GM12878 (cell line): ENCODE measurements at regions not wholly inside any gene's neighbourhood (a gene's known extent, or its start where the extent isn't known, plus 50 kb on each side); places are given as distances from the start of the nearest gene placed in this dataset.

ENCODE experiments used
- ATAC-seq: fragments of 200-7000 bp; cut with Tn5 transposase; 3 replicates; pipeline ENCODE4 v1.9.1; 2020; ENCODE audit warnings: mild to moderate bottlenecking, moderate library complexity
- BruUV-seq: library from RNA; stranded (reverse); fragments of 400-500 nt; replicated peaks from 2 replicates; lab custom pipeline; 2021; lab: Mats Ljungman, UMichigan
- CTCF ChIA-PET: fragments of 300-600 bp; sonication (Branson Sonifier 250); formaldehyde crosslinking; extraction: SDS; loops from one replicate; lab custom pipeline; 2021; ENCODE audit warnings: inconsistent platforms; lab: Yijun Ruan, JAX
- POLR2A ChIA-PET: fragments of 350-600 bp; formaldehyde crosslinking; extraction: SDS; loops from one replicate; lab custom pipeline; 2021; ENCODE audit warnings: inconsistent platforms; lab: Charles Lee
- RAD21 ChIA-PET: fragments of 300-600 bp; sonication (Branson Sonifier 250); formaldehyde crosslinking; loops from one replicate; lab custom pipeline; 2023; ENCODE audit warnings: antibody characterized with exemption; ENCODE audit not compliant: unreplicated experiment; lab: Charles Lee
- SMC1A ChIA-PET: fragments of 300-600 bp; sonication (Branson Sonifier 250); formaldehyde crosslinking; loops from one replicate; lab custom pipeline; 2023; ENCODE audit not compliant: unreplicated experiment, uncharacterized antibody; lab: Charles Lee
- DNase-seq: peaks from one replicate; pipeline ENCODE4 v3.0.0-alpha.2; 2011; ENCODE audit warnings: low read depth, low spot score
- FAIRE-seq: peaks from 3 replicates; lab custom pipeline; 2011; peaks lifted over from hg19 to GRCh38; lab: Jason Lieb, UNC
- H2AFZ ChIP-seq: 2 replicates; pipeline ENCODE4 v1.6.0; 2011; ENCODE audit warnings: low read depth, low read length, control low read depth; ENCODE audit not compliant: control insufficient read depth
- H3K27ac ChIP-seq: 2 replicates; pipeline ENCODE4 v1.5.1; 2011; ENCODE audit warnings: control low read depth; ENCODE audit not compliant: control insufficient read depth, insufficient read depth
- H3K27me3 ChIP-seq, 2 experiments: replicated peaks in 1 of 2; 2 replicates each; pipeline versions ENCODE4 v1.6.0 to v1.6.1; 2011; ENCODE audit warnings: low read length in 1 of 2; ENCODE audit not compliant: control insufficient read depth in 2 of 2, insufficient read depth in 2 of 2
- H3K36me3 ChIP-seq, 2 experiments: 2 replicates each; pipeline ENCODE4 v1.5.1; 2011; ENCODE audit warnings: low read length in 1 of 2; ENCODE audit not compliant: control insufficient read depth in 2 of 2, insufficient read depth in 2 of 2
- H3K4me1 ChIP-seq: 2 replicates; pipeline ENCODE4 v1.6.1; 2011; ENCODE audit warnings: mild to moderate bottlenecking, low read length, moderate library complexity, mixed read lengths; ENCODE audit not compliant: control insufficient read depth, insufficient read depth
- H3K4me2 ChIP-seq: 2 replicates; pipeline ENCODE4 v1.6.0; 2011; ENCODE audit warnings: control low read depth; ENCODE audit not compliant: control insufficient read depth, insufficient read depth
- H3K4me3 ChIP-seq: fragments of 200-600 bp; sonication (generic); 2 replicates; pipeline ENCODE4 v1.5.1; 2016
- H3K79me2 ChIP-seq: 2 replicates; pipeline ENCODE4 v1.6.0; 2011; ENCODE audit warnings: low read length; ENCODE audit not compliant: control insufficient read depth, insufficient read depth
- H3K9ac ChIP-seq: 2 replicates; pipeline ENCODE4 v1.8.0; 2011; ENCODE audit warnings: low read length, control low read depth, mixed read lengths; ENCODE audit not compliant: control insufficient read depth, insufficient read depth
- H3K9me3 ChIP-seq: replicated peaks from 3 replicates; pipeline ENCODE4 v1.5.1; 2011; ENCODE audit warnings: mild to moderate bottlenecking, low read length; ENCODE audit not compliant: control insufficient read depth, insufficient read depth
- H4K20me1 ChIP-seq: 2 replicates; pipeline ENCODE4 v1.6.0; 2011; ENCODE audit not compliant: control insufficient read depth, insufficient read depth
- CBFB ChIP-seq: IDR thresholded peaks from 2 replicates; pipeline ENCODE4 v1.6.1; 2016; ENCODE audit warnings: antibody characterized with exemption, low read depth
- CEBPB ChIP-seq, 2 experiments: fragments of 150-350 bp in 1 of 2; IDR thresholded peaks; 2 replicates each; pipeline ENCODE4 v1.6.1; 2012 to 2014; ENCODE audit warnings: low read depth in 2 of 2, low read length in 2 of 2, borderline replicate concordance in 1 of 2, inconsistent platforms in 1 of 2
- CHD2 ChIP-seq: IDR thresholded peaks from 2 replicates; pipeline ENCODE4 v1.6.1; 2011; ENCODE audit warnings: low read depth, low read length, improper control_type of control experiment, borderline replicate concordance
- EP300 ChIP-seq, 2 experiments: fragments of 150-350 bp in 1 of 2; IDR thresholded peaks; 2 replicates each; pipeline ENCODE4 v1.6.1; 2011 to 2012; ENCODE audit warnings: low read depth in 2 of 2, low read length in 2 of 2, borderline replicate concordance in 1 of 2, improper control_type of control experiment in 1 of 2, inconsistent platforms in 1 of 2; ENCODE audit not compliant: control insufficient read depth in 1 of 2
- GABPA ChIP-seq: IDR thresholded peaks from 2 replicates; pipeline ENCODE4 v1.6.1; 2014; ENCODE audit warnings: antibody characterized with exemption, low read depth, mild to moderate bottlenecking, inconsistent platforms
- IKZF1 ChIP-seq: fragments of 450-650 bp; conservative IDR thresholded peaks from 2 replicates; pipeline ENCODE4 v1.6.1; 2017; ENCODE audit warnings: antibody characterized with exemption, mild to moderate bottlenecking
- IRF5 ChIP-seq: fragments of 450-650 bp; IDR thresholded peaks from 2 replicates; pipeline ENCODE4 v1.6.1; 2017; ENCODE audit warnings: borderline replicate concordance
- NFIC ChIP-seq: IDR thresholded peaks from 2 replicates; pipeline ENCODE4 v1.6.1; 2012; ENCODE audit warnings: low read depth, mild to moderate bottlenecking, inconsistent platforms, low read length, moderate library complexity
- NR2F1 ChIP-seq: fragments of 450-650 bp; conservative IDR thresholded peaks from 2 replicates; pipeline ENCODE4 v1.6.1; 2017; ENCODE audit warnings: mild to moderate bottlenecking
- PAX5 ChIP-seq: IDR thresholded peaks from 2 replicates; pipeline ENCODE4 v1.6.1; 2011; ENCODE audit warnings: low read depth, low read length, borderline replicate concordance
- SREBF1 ChIP-seq: IDR thresholded peaks from 2 replicates; pipeline ENCODE4 v1.6.1; 2012; ENCODE audit warnings: mild to moderate bottlenecking, low read length
- TBL1XR1 ChIP-seq: IDR thresholded peaks from 2 replicates; pipeline ENCODE4 v1.6.1; 2012; ENCODE audit warnings: low read depth, low read length, improper control_type of control experiment
- ZNF24 ChIP-seq: fragments of 450-650 bp; IDR thresholded peaks from 2 replicates; pipeline ENCODE4 v1.6.1; 2017; ENCODE audit warnings: antibody characterized with exemption, mild to moderate bottlenecking
- ZNF622 ChIP-seq: fragments of 450-650 bp; IDR thresholded peaks from 2 replicates; pipeline ENCODE4 v1.6.1; 2017; ENCODE audit warnings: mild to moderate bottlenecking, inconsistent platforms
- WGBS: methylation state at CpG from one replicate; pipeline ENCODE4 v1.1.6; 2016; ENCODE audit warnings: low lambda C conversion rate; ENCODE audit not compliant: insufficient replicate concordance, insufficient coverage; ENCODE audit errors: missing lambda C conversion rate; 5-methylcytosine and 5-hydroxymethylcytosine counted together
- in situ Hi-C: fragments of 300-500 bp; cut with MboI; formaldehyde crosslinking; loops from 9 replicates; pipeline ENCODE4 v1.14.3; 2018; ENCODE audit warnings: mixed read lengths
- intact Hi-C: fragments of 100-400 bp; cut with micrococcal nuclease; formaldehyde crosslinking; loops from one replicate; pipeline ENCODE4 v1.14.2; 2022; ENCODE audit not compliant: unreplicated experiment

GRCh38 chr5:68465934-68466551 is 250.5 kb downstream of the PIK3R1 start:
- no peak for TF ChIP-seq IKZF1
- no peak for TF ChIP-seq IRF5
- no peak for TF ChIP-seq ZNF24
- no peak for TF ChIP-seq NR2F1
- TF ChIP-seq CEBPB (IDR thresholded peaks at IDR 0.05; ENCODE audit: borderline replicate concordance in 1 of 2, low read depth in 2 of 2, low read length in 2 of 2) = no peak
- no peak for TF ChIP-seq NFIC
- no peak for TF ChIP-seq ZNF622
- TF ChIP-seq SREBF1 = no peak
- TF ChIP-seq CHD2 = no peak
- TF ChIP-seq PAX5 = no peak
- no peak for TF ChIP-seq TBL1XR1
- no peak for TF ChIP-seq CBFB
- TF ChIP-seq EP300 (IDR thresholded peaks at IDR 0.05; ENCODE audit: borderline replicate concordance in 1 of 2, control insufficient read depth in 1 of 2, low read depth in 2 of 2, low read length in 2 of 2) = no peak
- TF ChIP-seq GABPA = no peak
- intact Hi-C loops = loop anchor here (2.0 to 10.0 kb wide), 3 partner anchors 99 to 281 kb away; no protein-coding TSS in a partner anchor
- 77% methylated on average over 6 of the region's 6 CpGs for WGBS
- Histone ChIP-seq H3K79me2 (no peaks in the 10 kb centered on the region), H3K4me3 (no peak overlapping the region), H3K9me3 (no peaks in the 10 kb centered on the region), H3K36me3 (no peaks in the 10 kb centered on the region), H3K27ac (no peak overlapping the region), H3K9ac (no peak overlapping the region), H4K20me1 (no peaks in the 10 kb centered on the region), H2AFZ (no peak overlapping the region), H3K27me3 (no peaks in the 10 kb centered on the region), H3K4me2 (no peak overlapping the region), H3K4me1 (peaks cover 5% of the 10 kb centered on the region; the same call in 1 of the 2 replicates)
- BruUV-seq = no TSS peak
- no peak for FAIRE-seq
- CTCF ChIA-PET = interaction anchor here (1.0 kb wide), 1 partner anchor 186 kb away, joined by 3 read pairs; no protein-coding TSS in a partner anchor
- ATAC-seq = no peak
- in situ Hi-C loops = loop anchor here (10.0 kb wide), 1 partner anchor 1221 kb away; no protein-coding TSS in a partner anchor
- SMC1A ChIA-PET = interaction anchor here (1.2 to 9.0 kb wide), 2 partner anchors 179 to 245 kb away, joined by 4 to 182 read pairs; no protein-coding TSS in a partner anchor
- DNase-seq = no peak
- RAD21 ChIA-PET = interaction anchor here (0.6 to 6.4 kb wide), 4 partner anchors 14 to 179 kb away, joined by 3 to 113 read pairs (median 3); no protein-coding TSS in a partner anchor
- POLR2A ChIA-PET = no interaction called here
